SK-N-SH (cell line): ENCODE measurements at regions not wholly inside any gene's neighbourhood (a gene's known extent, or its start where the extent isn't known, plus 50 kb on each side); places are given as distances from the start of the nearest gene placed in this dataset.

ENCODE experiments used
- CHD2 ChIP-seq: fragments of 150-350 bp; IDR thresholded peaks from 2 replicates; pipeline ENCODE4 v1.6.1; 2018; ENCODE audit warnings: low read length; ENCODE audit not compliant: partially characterized antibody
- CTCF ChIP-seq: fragments of 200-600 bp; sonication (generic); IDR thresholded peaks from 2 replicates; pipeline ENCODE4 v1.6.1; 2017; ENCODE audit warnings: antibody characterized with exemption, mild to moderate bottlenecking, moderate library complexity
- EZH2phosphoT487 ChIP-seq: fragments of 200-600 bp; sonication (generic); IDR thresholded peaks from 2 replicates; pipeline ENCODE4 v1.6.1; 2017; ENCODE audit warnings: low read depth, mixed run types, mild to moderate bottlenecking, antibody characterized with exemption, moderate library complexity, borderline replicate concordance
- JUND ChIP-seq: IDR thresholded peaks from 2 replicates; pipeline ENCODE4 v1.4.0; 2012
- MAX ChIP-seq: IDR thresholded peaks from 2 replicates; pipeline ENCODE4 v1.4.0; 2012; ENCODE audit warnings: low read depth
- PBX3 ChIP-seq: IDR thresholded peaks from 2 replicates; pipeline ENCODE4; 2012
- POLR2AphosphoS5 ChIP-seq: IDR thresholded peaks from 2 replicates; pipeline ENCODE4 v1.6.1; 2012; ENCODE audit warnings: low read depth, low read length
- RAD21 ChIP-seq: IDR thresholded peaks from 2 replicates; pipeline ENCODE4 v1.6.1; 2012; ENCODE audit warnings: mild to moderate bottlenecking, low read length
- RFX5 ChIP-seq: IDR thresholded peaks from 2 replicates; pipeline ENCODE4 v1.6.1; 2012; ENCODE audit warnings: mild to moderate bottlenecking, improper control_type of control experiment, low read length
- TAF1 ChIP-seq: IDR thresholded peaks from 2 replicates; pipeline ENCODE4 v1.6.1; 2012; ENCODE audit warnings: low read depth, mild to moderate bottlenecking, low read length, moderate library complexity, borderline replicate concordance
- TEAD4 ChIP-seq: IDR thresholded peaks from 2 replicates; pipeline ENCODE4 v1.4.0; 2012; ENCODE audit warnings: mild to moderate bottlenecking, borderline replicate concordance; ENCODE audit not compliant: insufficient read depth
- ZBTB33 ChIP-seq: IDR thresholded peaks from 2 replicates; pipeline ENCODE4 v1.4.0; 2012; ENCODE audit warnings: low read depth, borderline replicate concordance

GRCh38 chr10:88207121-88207546 lies 343.7 kb downstream of the PTEN start:
- TF ChIP-seq CTCF (no peak), TAF1 (no peak), CHD2 (no peak), PBX3 (peak; percentile 86), ZBTB33 (no peak), RFX5 (no peak), EZH2phosphoT487 (no peak), RAD21 (peak; percentile 33), MAX (no peak; the same call in 1 of the 2 replicates), POLR2AphosphoS5 (peak; percentile 72; the same call in 1 of the 2 replicates), JUND (peak; percentile 54), TEAD4 (peak; percentile 80)
